HG03342 (cell line): ENCODE measurements at regions not wholly inside any gene's neighbourhood (a gene's known extent, or its start where the extent isn't known, plus 50 kb on each side); places are given as distances from the start of the nearest gene placed in this dataset.
"Not testable (repeated sequence)": the region's sequence is repeated elsewhere in the genome, so short reads cannot be mapped to it uniquely, and the experiment has no call there.

Source experiments
- ATAC-seq: cut with Tn5 transposase; IDR thresholded peaks from one replicate; pipeline ENCODE4 v1.9.1; 2021; ENCODE audit warnings: mild to moderate bottlenecking, moderate library complexity; ENCODE audit not compliant: unreplicated experiment

- no peak for ATAC-seq
Measured at GRCh38 chr2:195117011-195117410, 540.0 kb upstream of the SLC39A10 start.

GRCh38 chr2:195115738-195116137, 541.3 kb upstream of the SLC39A10 start:
- ATAC-seq: no peak

GRCh38 chr2:195108182-195108581, 548.8 kb upstream of the SLC39A10 start:
- ATAC-seq: no peak

- ATAC-seq: no peak
Measured at GRCh38 chr2:195106681-195107380, 550.2 kb upstream of the SLC39A10 start.

GRCh38 chr2:195105581-195105980, 551.4 kb upstream of the SLC39A10 start:
- no peak for ATAC-seq

GRCh38 chr2:195094330-195094729, 562.7 kb upstream of the SLC39A10 start:
- ATAC-seq: peak; percentile 38

- no peak for ATAC-seq
Measured at GRCh38 chr2:195092341-195092740, 564.7 kb upstream of the SLC39A10 start.

- ATAC-seq: not testable (repeated sequence)
Measured at GRCh38 chr2:195072806-195073205, 584.2 kb upstream of the SLC39A10 start.

- ATAC-seq: no peak
Measured at GRCh38 chr2:195057001-195057400, 600.0 kb upstream of the SLC39A10 start.

GRCh38 chr2:195055996-195056395, 601.0 kb upstream of the SLC39A10 start:
- ATAC-seq: no peak

GRCh38 chr2:195051401-195051800, 605.6 kb upstream of the SLC39A10 start:
- ATAC-seq: no peak

- ATAC-seq: peak; percentile 88
Measured at GRCh38 chr2:195049372-195050031, 607.5 kb upstream of the SLC39A10 start.

- ATAC-seq: no peak
Measured at GRCh38 chr2:195047955-195048354, 609.1 kb upstream of the SLC39A10 start.

- ATAC-seq: no peak
Measured at GRCh38 chr2:195044801-195045200, 612.2 kb upstream of the SLC39A10 start.

- ATAC-seq: no peak
Measured at GRCh38 chr2:195038153-195038552, 618.9 kb upstream of the SLC39A10 start.

GRCh38 chr2:195037045-195037444, 620.0 kb upstream of the SLC39A10 start:
- ATAC-seq: no peak

GRCh38 chr2:195031411-195031810, 625.6 kb upstream of the SLC39A10 start:
- ATAC-seq: no peak

GRCh38 chr2:195029804-195030654, 627.0 kb upstream of the SLC39A10 start:
- peak; percentile 46 for ATAC-seq

- no peak for ATAC-seq
Measured at GRCh38 chr2:195027947-195028346, 629.1 kb upstream of the SLC39A10 start.

GRCh38 chr2:195026261-195026660, 630.8 kb upstream of the SLC39A10 start:
- ATAC-seq: no peak

GRCh38 chr2:195022508-195022830, 634.6 kb upstream of the SLC39A10 start:
- ATAC-seq: peak; percentile 3
